Astrocyte (in vitro differentiated cells and primary cell): ENCODE measurements at regions not wholly inside any gene's neighbourhood (a gene's known extent, or its start where the extent isn't known, plus 50 kb on each side); places are given as distances from the start of the nearest gene placed in this dataset.

ENCODE experiments used
- DNase-seq: peaks from one replicate; pipeline ENCODE4 v3.0.0-alpha.2; 2010; ENCODE audit warnings: low read depth
- FAIRE-seq: peaks from 2 replicates; lab custom pipeline; 2011; peaks lifted over from hg19 to GRCh38; lab: Jason Lieb, UNC
- H2AFZ ChIP-seq: 2 replicates; pipeline ENCODE4 v1.6.0; 2012; ENCODE audit warnings: low read depth, low read length, inconsistent platforms
- H3K27ac ChIP-seq: 2 replicates; pipeline ENCODE4 v1.5.1; 2011; ENCODE audit warnings: low read depth, low read length, inconsistent platforms
- H3K27me3 ChIP-seq: 2 replicates; pipeline ENCODE4 v1.6.0; 2011; ENCODE audit warnings: low read length, inconsistent platforms; ENCODE audit not compliant: insufficient read depth
- H3K36me3 ChIP-seq: 2 replicates; pipeline ENCODE4 v1.5.1; 2011; ENCODE audit warnings: low read length, inconsistent platforms; ENCODE audit not compliant: insufficient read depth
- H3K4me1 ChIP-seq: 2 replicates; pipeline ENCODE4 v1.5.1; 2011; ENCODE audit warnings: low read length, inconsistent platforms; ENCODE audit not compliant: insufficient read depth
- H3K4me2 ChIP-seq: 2 replicates; pipeline ENCODE4 v1.6.0; 2012; ENCODE audit warnings: low read length, inconsistent platforms
- H3K4me3 ChIP-seq: 2 replicates; pipeline ENCODE4 v1.5.1; 2011; ENCODE audit warnings: low read depth, mild to moderate bottlenecking, low read length, inconsistent platforms; ENCODE audit not compliant: insufficient read depth
- H3K79me2 ChIP-seq: 2 replicates; pipeline ENCODE4 v1.6.0; 2012; ENCODE audit warnings: mild to moderate bottlenecking, low read length, inconsistent platforms; ENCODE audit not compliant: insufficient read depth
- H3K9ac ChIP-seq: 2 replicates; pipeline ENCODE4 v1.6.0; 2012; ENCODE audit warnings: mild to moderate bottlenecking, low read length, inconsistent platforms
- H3K9me3 ChIP-seq: 2 replicates; pipeline ENCODE4 v1.5.1; 2012; ENCODE audit warnings: low read depth, mild to moderate bottlenecking, low read length, inconsistent platforms; ENCODE audit not compliant: insufficient read depth
- H4K20me1 ChIP-seq: 2 replicates; pipeline ENCODE4 v1.6.0; 2012; ENCODE audit warnings: low read length, inconsistent platforms; ENCODE audit not compliant: insufficient read depth
- H3K27ac Mint-ChIP-seq: one replicate; pipeline ENCODE4 v1.8.0; 2021; ENCODE audit warnings: mild to moderate bottlenecking, mixed read lengths; ENCODE audit not compliant: unreplicated experiment
- H3K27me3 Mint-ChIP-seq: one replicate; pipeline ENCODE4 v1.8.0; 2021; ENCODE audit warnings: low read depth, mixed read lengths; ENCODE audit not compliant: unreplicated experiment
- H3K36me3 Mint-ChIP-seq: one replicate; pipeline ENCODE4 v1.8.0; 2021; ENCODE audit warnings: low read depth, mixed read lengths; ENCODE audit not compliant: unreplicated experiment
- H3K4me1 Mint-ChIP-seq: one replicate; pipeline ENCODE4 v1.8.0; 2021; ENCODE audit warnings: low read depth, mixed read lengths; ENCODE audit not compliant: unreplicated experiment
- H3K4me3 Mint-ChIP-seq: one replicate; pipeline ENCODE4 v1.8.0; 2021; ENCODE audit warnings: mild to moderate bottlenecking, moderate library complexity, mixed read lengths; ENCODE audit not compliant: unreplicated experiment
- H3K9me3 Mint-ChIP-seq: one replicate; pipeline ENCODE4 v1.8.0; 2021; ENCODE audit warnings: mild to moderate bottlenecking, mixed read lengths; ENCODE audit not compliant: unreplicated experiment
- CTCF ChIP-seq: IDR thresholded peaks from 2 replicates; pipeline ENCODE4 v1.5.1; 2011; ENCODE audit warnings: low read depth, mild to moderate bottlenecking, inconsistent platforms, low read length, moderate library complexity; ENCODE audit not compliant: insufficient read depth
- EZH2 ChIP-seq: IDR thresholded peaks from 2 replicates; pipeline ENCODE4 v1.6.1; 2012; ENCODE audit warnings: mild to moderate bottlenecking, low read length, inconsistent platforms; ENCODE audit not compliant: insufficient read depth

GRCh38 chr12:115818973-115819372 is 458.5 kb downstream of the MED13L start:
- Histone ChIP-seq H3K4me1 (no peaks in the 10 kb centered on the region), H3K4me2 (no peak overlapping the region), H2AFZ (no peak overlapping the region), H3K9ac (no peak overlapping the region), H3K9me3 (no peaks in the 10 kb centered on the region), H3K79me2 (no peaks in the 10 kb centered on the region), H3K4me3 (no peak overlapping the region), H3K27me3 (no peaks in the 10 kb centered on the region), H4K20me1 (no peaks in the 10 kb centered on the region), H3K27ac (no peak overlapping the region), H3K36me3 (no peaks in the 10 kb centered on the region)
- Mint-ChIP-seq H3K4me3 (no peak overlapping the region), H3K36me3 (no peaks in the 10 kb centered on the region), H3K27ac (no peak overlapping the region), H3K9me3 (peaks cover 2% of the 10 kb centered on the region), H3K27me3 (peaks cover 37% of the 10 kb centered on the region), H3K4me1 (peaks cover under 1% of the 10 kb centered on the region)
- FAIRE-seq: no peak
- DNase-seq: no peak
- TF ChIP-seq EZH2 (no peak), CTCF (no peak)

- H3K4me2 ChIP-seq: no peak overlapping the region
- Mint-ChIP-seq H3K36me3 (no peaks in the 10 kb centered on the region), H3K4me1 (peaks cover 3% of the 10 kb centered on the region), H3K27me3 (peaks cover 41% of the 10 kb centered on the region), H3K9me3 (peaks cover 5% of the 10 kb centered on the region), H3K27ac (no peak overlapping the region), H3K4me3 (no peak overlapping the region)
- no peaks in the 10 kb centered on the region for H4K20me1 ChIP-seq
- FAIRE-seq (no peak), DNase-seq (no peak)
- H3K9me3 ChIP-seq: no peaks in the 10 kb centered on the region
- H3K4me1 ChIP-seq: no peaks in the 10 kb centered on the region
- H2AFZ ChIP-seq: no peak overlapping the region
- no peak overlapping the region for H3K9ac ChIP-seq
- H3K79me2 ChIP-seq: no peaks in the 10 kb centered on the region
- TF ChIP-seq CTCF (no peak), EZH2 (no peak)
- no peak overlapping the region for H3K4me3 ChIP-seq
- H3K27me3 ChIP-seq: no peaks in the 10 kb centered on the region
- H3K27ac ChIP-seq: no peak overlapping the region
- H3K36me3 ChIP-seq: no peaks in the 10 kb centered on the region
These were observed 460.1 kb downstream of the MED13L start for GRCh38 chr12:115817389-115817788.

GRCh38 chr12:115815924-115816323 is 461.6 kb downstream of the MED13L start:
- Mint-ChIP-seq H3K4me3 (no peak overlapping the region), H3K9me3 (peaks cover 6% of the 10 kb centered on the region), H3K27me3 (peaks cover 41% of the 10 kb centered on the region), H3K36me3 (no peaks in the 10 kb centered on the region), H3K4me1 (peaks cover 3% of the 10 kb centered on the region), H3K27ac (no peak overlapping the region)
- no peak for TF ChIP-seq EZH2
- TF ChIP-seq CTCF: no peak
- Histone ChIP-seq H3K27me3 (no peaks in the 10 kb centered on the region), H3K27ac (no peak overlapping the region), H2AFZ (no peak overlapping the region), H3K36me3 (no peaks in the 10 kb centered on the region), H3K4me2 (no peak overlapping the region), H3K4me3 (no peak overlapping the region), H3K9ac (no peak overlapping the region), H4K20me1 (no peaks in the 10 kb centered on the region), H3K4me1 (no peaks in the 10 kb centered on the region), H3K79me2 (no peaks in the 10 kb centered on the region), H3K9me3 (peaks cover 4% of the 10 kb centered on the region)
- DNase-seq: no peak
- no peak for FAIRE-seq
